Naive thymus-derived CD4-positive, alpha-beta T cell (primary cell): ENCODE measurements at regions not wholly inside any gene's neighbourhood (a gene's known extent, or its start where the extent isn't known, plus 50 kb on each side); places are given as distances from the start of the nearest gene placed in this dataset.
"Not testable (repeated sequence)": the region's sequence is repeated elsewhere in the genome, so short reads cannot be mapped to it uniquely, and the experiment has no call there.

Experiments used
- ATAC-seq: fragments of 150-1000 bp; cut with Tn5 transposase; 2 replicates; pipeline ENCODE4 v1.10.0; 2021; ENCODE audit warnings: mild to moderate bottlenecking, moderate library complexity
- CTCF ChIA-PET: fragments of 350-600 bp; sonication (Branson Sonifier 250); formaldehyde crosslinking; loops from one replicate; lab custom pipeline; 2021; ENCODE audit warnings: antibody characterized with exemption; lab: Charles Lee
- POLR2A ChIA-PET: fragments of 350-600 bp; sonication (Branson Sonifier 250); formaldehyde crosslinking; loops from one replicate; lab custom pipeline; 2021; ENCODE audit warnings: antibody characterized with exemption, inconsistent platforms; lab: Charles Lee
- DNase-seq, 9 donors: peaks; one replicate each; pipeline versions ENCODE4 v3.0.0 to v3.0.0-alpha.2; 2020 to 2022; ENCODE audit warnings: mixed read lengths in 1 of 9
- H3K27ac ChIP-seq: one replicate; pipeline ENCODE4 v1.7.0; 2013; ENCODE audit warnings: mild to moderate bottlenecking, low read depth, low read length, moderate library complexity
- H3K27me3 ChIP-seq, 2 donors: one replicate each; pipeline ENCODE4 v1.7.0; 2013; ENCODE audit warnings: low read length in 2 of 2, mild to moderate bottlenecking in 2 of 2, moderate library complexity in 2 of 2; ENCODE audit not compliant: control insufficient read depth in 2 of 2, insufficient read depth in 2 of 2
- H3K36me3 ChIP-seq, 3 experiments: 1 replicate in 2 of 3; 2 replicates in 1 of 3; pipeline ENCODE4 v1.7.0; 2013; ENCODE audit warnings: low read length in 3 of 3, mild to moderate bottlenecking in 3 of 3, moderate library complexity in 1 of 3; ENCODE audit not compliant: insufficient read depth in 3 of 3, control insufficient read depth in 2 of 3
- H3K4me1 ChIP-seq, 2 donors: one replicate each; pipeline ENCODE4 v1.7.0; 2013; ENCODE audit warnings: low read length in 2 of 2, mild to moderate bottlenecking in 2 of 2, moderate library complexity in 1 of 2; ENCODE audit not compliant: control insufficient read depth in 2 of 2, insufficient read depth in 2 of 2
- H3K4me3 ChIP-seq: 2 replicates; pipeline ENCODE4 v1.7.0; 2013; ENCODE audit warnings: mild to moderate bottlenecking, low read length
- H3K9me3 ChIP-seq, 3 experiments: 1 replicate in 2 of 3; 2 replicates in 1 of 3; pipeline ENCODE4 v1.7.0; 2013; ENCODE audit warnings: low read length in 3 of 3; ENCODE audit not compliant: control insufficient read depth in 2 of 3
- H3K27ac Mint-ChIP-seq, 9 donors: one replicate each; pipeline ENCODE4 v1.8.0; 2020 to 2022; ENCODE audit warnings: mixed read lengths in 9 of 9, mild to moderate bottlenecking in 8 of 9, moderate library complexity in 5 of 9, inconsistent platforms in 2 of 9
- H3K27me3 Mint-ChIP-seq, 5 donors: one replicate each; pipeline ENCODE4 v1.8.0; 2021 to 2022; ENCODE audit warnings: mixed read lengths in 5 of 5, mild to moderate bottlenecking in 1 of 5
- H3K36me3 Mint-ChIP-seq, 5 donors: one replicate each; pipeline ENCODE4 v1.8.0; 2020 to 2022; ENCODE audit warnings: mixed read lengths in 5 of 5, mild to moderate bottlenecking in 3 of 5, inconsistent platforms in 1 of 5
- H3K4me1 Mint-ChIP-seq, 7 donors: one replicate each; pipeline ENCODE4 v1.8.0; 2020 to 2022; ENCODE audit warnings: mixed read lengths in 7 of 7, mild to moderate bottlenecking in 3 of 7, inconsistent platforms in 1 of 7
- H3K4me3 Mint-ChIP-seq, 10 donors: one replicate each; pipeline ENCODE4 v1.8.0; 2020 to 2022; ENCODE audit warnings: mild to moderate bottlenecking in 10 of 10, mixed read lengths in 10 of 10, moderate library complexity in 6 of 10, inconsistent platforms in 2 of 10
- H3K9me3 Mint-ChIP-seq, 11 donors: one replicate each; pipeline ENCODE4 v1.8.0; 2020 to 2022; ENCODE audit warnings: mixed read lengths in 11 of 11, mild to moderate bottlenecking in 4 of 11, inconsistent platforms in 1 of 11, moderate library complexity in 1 of 11
- intact Hi-C, 2 donors: fragments of 100-400 bp; cut with micrococcal nuclease; formaldehyde crosslinking; loops; one replicate each; pipeline ENCODE4 v1.15.1; 2023

DNA sequence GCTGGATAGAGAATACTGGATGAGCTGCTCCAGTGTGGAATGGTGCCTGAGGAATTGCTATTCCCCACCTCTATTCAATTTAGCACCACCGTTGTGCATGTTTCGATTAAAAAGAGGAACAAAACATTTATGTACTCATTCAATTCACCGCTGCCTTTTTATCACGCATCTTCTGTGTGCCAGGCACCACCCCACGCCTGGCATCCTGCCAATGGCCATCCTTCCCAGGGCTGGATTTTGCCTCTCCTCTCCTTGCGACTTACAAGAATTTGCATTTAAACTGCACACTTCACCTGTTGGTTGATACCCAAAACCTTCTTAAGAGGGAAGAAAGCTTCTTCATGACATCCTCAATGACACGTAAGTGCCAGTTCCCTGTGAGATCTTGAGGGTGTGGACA lies 110.2 kb upstream of the DPP6 start:
- H3K27me3 Mint-ChIP-seq, result peaks cover 0 to 8% (median 0%) of the 10 kb centered on the region in 5 donors
- ATAC-seq, result no peak

DNA sequence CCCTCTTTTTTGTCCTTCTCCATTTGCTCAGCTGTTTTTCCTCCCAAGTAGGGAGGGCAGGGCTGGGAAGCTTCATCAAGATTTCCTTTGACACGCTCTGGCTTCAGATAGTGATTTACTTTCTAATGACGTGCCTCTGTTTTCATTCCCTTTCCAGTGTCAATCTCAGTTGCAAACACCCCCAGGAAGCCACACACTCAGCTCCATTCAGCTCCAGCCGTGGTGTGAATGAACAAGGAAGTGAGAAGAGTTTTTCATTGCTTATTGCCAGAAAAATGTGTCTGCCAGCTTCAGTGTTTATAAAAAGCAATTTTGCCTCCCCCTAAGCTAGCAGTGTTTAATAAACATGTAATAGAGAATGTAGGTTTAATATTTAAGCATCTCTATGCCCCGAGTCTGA lies 108.7 kb upstream of the DPP6 start:
- ChIA-PET POLR2A (no interaction called here), CTCF (no interaction called here)
- Histone ChIP-seq H3K4me1 (no peaks in the 10 kb centered on the region), H3K4me3 (no peak overlapping the region), H3K9me3 (no peaks in the 10 kb centered on the region), H3K27me3 (no peaks in the 10 kb centered on the region), H3K36me3 (no peaks in the 10 kb centered on the region), H3K27ac (no peak overlapping the region)
- intact Hi-C loops, result no loop called here
- Mint-ChIP-seq H3K4me1 (peaks cover 0 to 1% (median 0%) of the 10 kb centered on the region in 7 donors), H3K4me3 (no peak overlapping the region), H3K36me3 (no peaks in the 10 kb centered on the region), H3K27me3 (peaks cover 0 to 8% (median 0%) of the 10 kb centered on the region in 5 donors), H3K27ac (no peak overlapping the region), H3K9me3 (peaks cover 0 to 14% (median 8%) of the 10 kb centered on the region in 11 donors)
- DNase-seq (no peak), ATAC-seq (no peak)

More for the DNA sequence above, 110.2 kb upstream of the DPP6 start:
- intact Hi-C loops, result no loop called here
- no peaks in the 10 kb centered on the region for H3K27me3 ChIP-seq
- no peaks in the 10 kb centered on the region for H3K4me1 ChIP-seq
- ChIA-PET CTCF (no interaction called here), POLR2A (no interaction called here)
- H3K4me1 Mint-ChIP-seq, result peaks cover 0 to 1% (median 0%) of the 10 kb centered on the region in 7 donors
- no peak overlapping the region for H3K27ac ChIP-seq
- H3K36me3 ChIP-seq, result no peaks in the 10 kb centered on the region
- no peaks in the 10 kb centered on the region for H3K36me3 Mint-ChIP-seq
- no peaks in the 10 kb centered on the region for H3K9me3 ChIP-seq
- no peak overlapping the region for H3K27ac Mint-ChIP-seq
- DNase-seq, result no peak
- no peak overlapping the region for H3K4me3 ChIP-seq
- H3K9me3 Mint-ChIP-seq, result peaks cover 0 to 17% (median 8%) of the 10 kb centered on the region in 11 donors
- no peak overlapping the region for H3K4me3 Mint-ChIP-seq

DNA sequence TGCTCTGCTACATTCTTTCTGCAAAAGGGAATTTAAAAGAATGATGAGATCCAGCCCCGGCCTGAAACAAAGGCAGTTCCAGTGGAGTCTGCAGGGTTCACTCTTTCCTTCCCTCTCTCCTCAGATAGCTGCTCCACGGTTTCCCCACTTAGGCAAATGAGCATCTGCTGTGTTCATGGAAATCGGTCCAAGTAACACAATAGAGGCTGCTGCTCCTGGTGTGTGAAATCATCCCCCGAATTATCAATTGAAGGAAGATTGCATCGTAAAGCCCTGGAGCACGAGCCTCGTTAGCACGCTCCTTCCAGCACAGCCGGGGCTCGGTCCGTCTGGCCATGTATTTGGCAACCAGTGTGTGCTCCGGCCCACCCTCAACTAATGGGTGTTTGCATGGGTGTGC lies 108.3 kb upstream of the DPP6 start:
- H3K27me3 Mint-ChIP-seq, result peaks cover 0 to 8% (median 0%) of the 10 kb centered on the region in 5 donors
- peaks cover 0 to 1% (median 0%) of the 10 kb centered on the region in 7 donors for H3K4me1 Mint-ChIP-seq
- Histone ChIP-seq H3K9me3 (no peaks in the 10 kb centered on the region), H3K4me3 (no peak overlapping the region), H3K36me3 (no peaks in the 10 kb centered on the region), H3K4me1 (no peaks in the 10 kb centered on the region), H3K27me3 (no peaks in the 10 kb centered on the region), H3K27ac (no peak overlapping the region)
- H3K27ac Mint-ChIP-seq, result no peak overlapping the region
- H3K36me3 Mint-ChIP-seq, result no peaks in the 10 kb centered on the region
- H3K4me3 Mint-ChIP-seq, result no peak overlapping the region
- H3K9me3 Mint-ChIP-seq, result peaks cover 0 to 10% (median 7%) of the 10 kb centered on the region in 11 donors
- CTCF ChIA-PET, result no interaction called here
- DNase-seq (no peak), ATAC-seq (no peak)
- POLR2A ChIA-PET, result no interaction called here
- intact Hi-C loops, result no loop called here

DNA sequence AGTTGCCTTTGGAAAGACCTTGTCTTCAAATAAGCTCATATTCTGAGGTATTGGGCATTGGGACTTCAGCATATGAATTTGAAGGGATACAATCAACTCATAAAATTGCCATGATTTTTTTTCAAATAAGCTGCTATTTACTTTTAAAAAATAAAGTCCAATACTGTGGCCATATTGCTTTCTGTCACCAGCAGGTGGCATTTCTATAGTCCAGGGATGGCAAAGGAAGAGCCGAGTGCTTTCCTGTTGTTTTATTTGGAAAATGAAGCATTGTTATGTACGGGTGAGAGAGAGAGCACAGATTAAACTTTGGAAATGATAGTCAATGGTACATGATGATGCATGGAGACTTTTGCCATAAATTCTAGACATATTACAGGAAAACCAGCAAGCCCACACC lies 104.1 kb upstream of the DPP6 start:
- H3K27me3 ChIP-seq, result no peaks in the 10 kb centered on the region
- no peak overlapping the region for H3K27ac Mint-ChIP-seq
- no peaks in the 10 kb centered on the region for H3K9me3 ChIP-seq
- peaks cover 0 to 1% (median 0%) of the 10 kb centered on the region in 7 donors for H3K4me1 Mint-ChIP-seq
- no peak overlapping the region for H3K27ac ChIP-seq
- POLR2A ChIA-PET, result no interaction called here
- no peaks in the 10 kb centered on the region for H3K4me1 ChIP-seq
- H3K4me3 ChIP-seq, result no peak overlapping the region
- DNase-seq, result no peak
- intact Hi-C loops, result no loop called here
- H3K36me3 Mint-ChIP-seq, result no peaks in the 10 kb centered on the region
- H3K27me3 Mint-ChIP-seq, result peaks cover 0 to 8% (median 0%) of the 10 kb centered on the region in 5 donors
- CTCF ChIA-PET, result no interaction called here
- no peak overlapping the region for H3K4me3 Mint-ChIP-seq
- peaks cover 0 to 18% (median 9%) of the 10 kb centered on the region in 11 donors for H3K9me3 Mint-ChIP-seq
- ATAC-seq, result no peak
- H3K36me3 ChIP-seq, result no peaks in the 10 kb centered on the region

DNA sequence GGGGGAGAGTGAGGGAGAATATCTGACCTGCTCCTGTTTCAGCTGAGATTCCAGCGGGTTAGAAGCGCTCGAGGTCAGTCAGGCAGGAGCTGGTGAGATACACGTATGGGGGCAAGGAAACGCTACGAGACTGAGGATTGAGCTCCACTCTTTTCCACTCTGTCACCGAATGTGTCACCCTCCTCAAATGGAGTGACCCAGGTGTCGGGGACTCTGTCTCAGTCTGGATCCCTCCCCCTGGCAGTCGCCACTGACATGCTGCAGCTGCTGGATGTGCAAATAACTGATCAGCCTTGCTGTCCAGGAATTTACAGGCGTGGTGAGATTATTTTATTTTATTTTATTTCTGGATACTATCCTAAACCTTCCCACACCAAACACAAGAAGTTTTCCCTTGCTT lies 100.9 kb upstream of the DPP6 start:
- Mint-ChIP-seq H3K4me1 (peaks cover 0 to 1% (median 0%) of the 10 kb centered on the region in 7 donors), H3K4me3 (no peak overlapping the region)
- CTCF ChIA-PET, result no interaction called here

DNA sequence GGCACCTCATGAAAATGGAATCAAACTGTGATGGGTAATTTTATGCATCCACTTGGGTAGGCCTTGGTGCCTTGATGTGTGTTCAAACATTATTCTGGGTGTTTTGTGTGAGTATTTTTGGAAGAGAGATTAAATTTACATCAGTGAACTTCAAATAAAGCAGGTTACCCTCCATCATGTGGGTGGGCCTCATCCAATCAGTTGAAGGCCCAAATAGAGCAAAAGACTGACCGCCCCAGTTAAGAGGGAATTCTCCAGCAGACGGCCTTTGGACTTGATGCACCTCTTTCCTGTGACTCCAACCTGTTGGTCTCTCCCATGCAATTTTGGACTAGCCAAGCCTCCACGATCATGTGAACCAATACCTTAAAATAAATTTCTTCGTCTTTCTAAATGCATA lies 97.7 kb upstream of the DPP6 start:
- Mint-ChIP-seq H3K27me3 (no peaks in the 10 kb centered on the region), H3K27ac (no peak overlapping the region), H3K36me3 (no peaks in the 10 kb centered on the region), H3K9me3 (peaks cover 0 to 15% (median 5%) of the 10 kb centered on the region in 11 donors), H3K4me3 (no peak overlapping the region), H3K4me1 (no peaks in the 10 kb centered on the region)
- Histone ChIP-seq H3K4me1 (no peaks in the 10 kb centered on the region), H3K36me3 (no peaks in the 10 kb centered on the region), H3K27me3 (no peaks in the 10 kb centered on the region), H3K4me3 (no peak overlapping the region), H3K9me3 (peaks cover 0 to 5% (median 0%) of the 10 kb centered on the region in 3 experiments), H3K27ac (no peak overlapping the region)
- DNase-seq (no peak), ATAC-seq (no peak)
- CTCF ChIA-PET, result no interaction called here
- intact Hi-C loops, result no loop called here
- POLR2A ChIA-PET, result no interaction called here

More for the DNA sequence above, 100.9 kb upstream of the DPP6 start:
- Histone ChIP-seq H3K36me3 (no peaks in the 10 kb centered on the region), H3K27me3 (no peaks in the 10 kb centered on the region), H3K4me1 (no peaks in the 10 kb centered on the region), H3K27ac (no peak overlapping the region), H3K4me3 (no peak overlapping the region), H3K9me3 (peaks cover 0 to 5% (median 0%) of the 10 kb centered on the region in 3 experiments)
- intact Hi-C loops, result no loop called here
- Mint-ChIP-seq H3K27me3 (no peaks in the 10 kb centered on the region), H3K27ac (no peak overlapping the region), H3K36me3 (no peaks in the 10 kb centered on the region), H3K9me3 (peaks cover 0 to 15% (median 5%) of the 10 kb centered on the region in 11 donors)
- POLR2A ChIA-PET, result no interaction called here
- ATAC-seq (no peak), DNase-seq (no peak)

DNA sequence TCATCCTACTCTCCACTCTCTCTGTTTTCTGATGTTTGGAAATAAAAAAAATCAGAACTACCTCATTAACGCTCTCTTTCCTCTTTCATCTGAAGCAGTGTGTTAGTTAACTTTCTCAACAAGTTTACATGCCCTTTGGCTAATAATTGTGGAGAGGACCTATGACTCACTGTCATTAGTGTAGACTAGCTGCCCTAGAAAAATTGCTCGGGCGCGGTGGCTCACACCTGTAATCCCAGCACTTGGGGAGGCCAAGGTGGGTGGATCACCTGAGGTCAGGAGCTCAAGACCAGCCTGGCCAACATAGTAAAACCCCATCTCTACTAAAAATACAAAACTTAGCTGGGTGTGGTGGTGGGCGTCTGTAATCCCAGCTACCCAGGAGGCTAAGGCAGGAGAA lies 94.5 kb upstream of the DPP6 start:
- H3K27ac ChIP-seq, POLR2A ChIA-PET, H3K4me1 ChIP-seq, H3K27ac Mint-ChIP-seq, H3K27me3 Mint-ChIP-seq, DNase-seq, H3K4me1 Mint-ChIP-seq, H3K36me3 Mint-ChIP-seq, H3K4me3 Mint-ChIP-seq, ATAC-seq, intact Hi-C loops, CTCF ChIA-PET, H3K9me3 ChIP-seq, H3K9me3 Mint-ChIP-seq, H3K27me3 ChIP-seq, H3K36me3 ChIP-seq, H3K4me3 ChIP-seq: not testable (repeated sequence)
